HepG2 (cell line): ENCODE measurements at regions not wholly inside any gene's neighbourhood (a gene's known extent, or its start where the extent isn't known, plus 50 kb on each side); places are given as distances from the start of the nearest gene placed in this dataset.

Experiments used
- ATAC-seq: fragments of 200-7000 bp; cut with Tn5 transposase; 3 replicates; pipeline ENCODE4 v1.9.1; 2020; ENCODE audit warnings: mild to moderate bottlenecking, moderate library complexity
- BruUV-seq: library from RNA; stranded (reverse); fragments of 400-500 nt; replicated peaks from 2 replicates; lab custom pipeline; 2021; lab: Mats Ljungman, UMichigan
- CTCF ChIA-PET: fragments of 300-600 bp; formaldehyde crosslinking; extraction: SDS; loops from one replicate; lab custom pipeline; 2021; ENCODE audit warnings: low total read pairs, inconsistent platforms, low intra/inter-chr PET ratio; lab: Yijun Ruan, JAX
- POLR2A ChIA-PET: fragments of 350-600 bp; sonication (Branson Sonifier 250); formaldehyde crosslinking; loops from one replicate; lab custom pipeline; 2020; ENCODE audit warnings: antibody characterized with exemption, inconsistent platforms; lab: Yijun Ruan, JAX
- DNase-seq: peaks from one replicate; pipeline ENCODE4 v3.0.0-alpha.2; 2015; ENCODE audit warnings: low spot score
- FAIRE-seq: peaks from 3 replicates; lab custom pipeline; 2011; peaks lifted over from hg19 to GRCh38; lab: Jason Lieb, UNC
- H2AFZ ChIP-seq: one replicate; pipeline ENCODE4 v1.6.1; 2011; ENCODE audit warnings: low read length, inconsistent platforms
- H3K27ac ChIP-seq: fragments of 300-600 bp; 3 replicates; pipeline ENCODE4 v1.8.0; 2011; ENCODE audit warnings: mixed run types, mild to moderate bottlenecking, mixed read lengths, low read length, inconsistent platforms; ENCODE audit not compliant: insufficient read depth; ENCODE audit errors: extremely low read length
- H3K27me3 ChIP-seq, 2 experiments: fragments of 200-600 bp in 1 of 2; 2 replicates in 1 of 2; 3 replicates in 1 of 2; pipeline versions ENCODE4 v1.6.0 to v1.8.0; 2011; ENCODE audit warnings: low read length in 2 of 2, mild to moderate bottlenecking in 2 of 2, moderate library complexity in 2 of 2, inconsistent platforms in 1 of 2; ENCODE audit not compliant: insufficient read depth in 2 of 2, control insufficient read depth in 1 of 2
- H3K36me3 ChIP-seq, 2 experiments: fragments of 200-600 bp in 1 of 2; replicated peaks in 1 of 2; 2 replicates in 1 of 2; 3 replicates in 1 of 2; pipeline versions ENCODE4 v1.5.1 to v1.8.0; 2011; ENCODE audit warnings: low read length in 2 of 2, inconsistent platforms in 1 of 2; ENCODE audit not compliant: insufficient read depth in 2 of 2, control insufficient read depth in 1 of 2
- H3K4me1 ChIP-seq: 2 replicates; pipeline ENCODE4 v1.5.1; 2012; ENCODE audit warnings: low read length, inconsistent platforms; ENCODE audit not compliant: insufficient read depth
- H3K4me2 ChIP-seq: 2 replicates; pipeline ENCODE4 v1.6.0; 2011; ENCODE audit warnings: low read depth, low read length, inconsistent platforms
- H3K4me3 ChIP-seq, 3 experiments: fragments of 200-600 bp in 1 of 3; sonication (generic), shearing (Covaris generic) in 1 of 3; replicated peaks in 1 of 3; 2 replicates each; pipeline ENCODE4 v1.5.1; 2011 to 2016; ENCODE audit warnings: low read length in 3 of 3, inconsistent platforms in 2 of 3, low read depth in 2 of 3, mild to moderate bottlenecking in 2 of 3, control low read depth in 1 of 3, mixed read lengths in 1 of 3; ENCODE audit not compliant: insufficient read depth in 1 of 3
- H3K79me2 ChIP-seq: one replicate; pipeline ENCODE4 v1.6.1; 2011; ENCODE audit warnings: low read length, inconsistent platforms; ENCODE audit not compliant: insufficient read depth
- H3K9ac ChIP-seq: 2 replicates; pipeline ENCODE4 v1.6.0; 2011; ENCODE audit warnings: mild to moderate bottlenecking, low read depth, low read length, inconsistent platforms; ENCODE audit not compliant: insufficient read depth
- H3K9me3 ChIP-seq: 2 replicates; pipeline ENCODE4 v1.5.1; 2012; ENCODE audit warnings: mild to moderate bottlenecking, low read length
- H4K20me1 ChIP-seq: 2 replicates; pipeline ENCODE4 v1.6.0; 2011; ENCODE audit warnings: inconsistent platforms, mild to moderate bottlenecking, low read length, moderate library complexity; ENCODE audit not compliant: insufficient read depth
- AKAP8 ChIP-seq: sonication (generic); formaldehyde crosslinking; IDR thresholded peaks from 2 replicates; pipeline ENCODE4 v1.5.1; 2020; ENCODE audit warnings: mild to moderate bottlenecking, missing genetic modification reagents
- ARNT2 ChIP-seq: sonication (generic); formaldehyde crosslinking; IDR thresholded peaks from 2 replicates; pipeline ENCODE4 v1.8.0; 2022; ENCODE audit warnings: mild to moderate bottlenecking, low read depth, missing genetic modification reagents, moderate library complexity
- CENPBD1 ChIP-seq: sonication (generic); formaldehyde crosslinking; IDR thresholded peaks from 2 replicates; pipeline ENCODE4 v1.8.0; 2022; ENCODE audit warnings: missing genetic modification reagents, low read depth, mild to moderate bottlenecking, borderline replicate concordance
- DBP ChIP-seq: sonication (generic); formaldehyde crosslinking; IDR thresholded peaks from 2 replicates; pipeline ENCODE4 v1.4.0; 2020; ENCODE audit warnings: missing genetic modification reagents; ENCODE audit errors: not compliant biosample characterization
- HDAC6 ChIP-seq: fragments of 200-600 bp; sonication (generic); IDR thresholded peaks from 2 replicates; pipeline ENCODE4 v1.7.0; 2017; ENCODE audit warnings: mild to moderate bottlenecking, antibody characterized with exemption, low read length, low read depth
- HMGXB3 ChIP-seq: sonication (generic); formaldehyde crosslinking; IDR thresholded peaks from 2 replicates; pipeline ENCODE4 v1.4.0; 2020; ENCODE audit warnings: missing genetic modification reagents, borderline replicate concordance
- KDM2A ChIP-seq: sonication (generic); formaldehyde crosslinking; IDR thresholded peaks from 2 replicates; pipeline ENCODE4 v1.4.0; 2020; ENCODE audit warnings: low read depth, missing genetic modification reagents, borderline replicate concordance
- KDM3A ChIP-seq: IDR thresholded peaks from 2 replicates; pipeline ENCODE4 v1.6.1; 2018; ENCODE audit warnings: low read depth, missing compliant biosample characterization
- MAFF ChIP-seq: IDR thresholded peaks from 2 replicates; pipeline ENCODE4 v1.6.1; 2011; ENCODE audit warnings: low read depth, low read length, improper control_type of control experiment
- RBFOX2 ChIP-seq: fragments of 200-400 bp; formaldehyde crosslinking; IDR thresholded peaks from 2 replicates; pipeline ENCODE4 v1.6.1; 2017; ENCODE audit warnings: low read depth, mild to moderate bottlenecking, low read length
- RNF2 ChIP-seq: fragments of 450-650 bp; conservative IDR thresholded peaks from 2 replicates; pipeline ENCODE4 v1.6.1; 2016; ENCODE audit warnings: low read depth
- ZC3H4 ChIP-seq: sonication (generic); formaldehyde crosslinking; IDR thresholded peaks from 2 replicates; pipeline ENCODE4 v1.4.0; 2020; ENCODE audit warnings: missing genetic modification reagents, borderline replicate concordance
- ZNF549 ChIP-seq: sonication (generic); formaldehyde crosslinking; IDR thresholded peaks from 2 replicates; pipeline ENCODE4 v1.5.0; 2020; ENCODE audit warnings: missing genetic modification reagents
- WGBS: methylation state at CpG from one replicate; pipeline ENCODE4 v1.1.6; 2017; ENCODE audit warnings: low lambda C conversion rate; 5-methylcytosine and 5-hydroxymethylcytosine counted together
- in situ Hi-C: cut with HindIII; loops from 2 replicates; pipeline ENCODE4 v1.10.0; 2017; ENCODE audit warnings: low pct_unique_long_range_greater_than_20kb; ENCODE audit not compliant: extremely low pct_ligation_motif_present
- intact Hi-C: fragments of 100-400 bp; cut with micrococcal nuclease; formaldehyde crosslinking; loops from one replicate; pipeline ENCODE4 v1.10.0; 2022; ENCODE audit not compliant: unreplicated experiment
- TF ChIP-seq, protein P1 (sequence below): sonication (generic); formaldehyde crosslinking; IDR thresholded peaks from 2 replicates; pipeline ENCODE4 v1.4.0; 2020; ENCODE audit warnings: mild to moderate bottlenecking, missing genetic modification reagents, borderline replicate concordance
- TF ChIP-seq, protein P2 (sequence below): sonication (generic); formaldehyde crosslinking; IDR thresholded peaks from 2 replicates; pipeline ENCODE4 v1.5.1; 2020; ENCODE audit warnings: missing genetic modification reagents, mild to moderate bottlenecking, borderline replicate concordance

DNA sequence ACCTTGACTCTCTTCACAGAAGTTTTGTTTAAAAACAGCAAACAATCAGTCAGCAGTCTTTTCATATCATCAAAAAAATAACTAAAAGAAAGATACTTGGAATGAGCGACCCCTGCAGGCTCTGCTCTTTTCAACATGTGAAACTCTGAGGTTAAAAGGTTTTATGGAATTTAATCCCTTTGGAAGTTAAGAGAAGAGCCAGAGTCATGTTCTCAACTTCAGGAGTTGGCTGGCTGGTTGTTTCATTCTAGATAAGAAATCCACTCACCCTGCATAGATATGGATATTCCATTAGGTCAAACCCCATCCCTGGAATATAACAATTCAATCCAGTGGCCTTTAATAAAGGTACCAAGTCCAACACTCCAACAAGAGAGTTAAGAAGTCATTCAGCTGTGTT is 115.6 kb upstream of the RMDN2 start:
- no TSS peak for BruUV-seq
- in situ Hi-C loops (no loop called here), intact Hi-C loops (loop anchor here (1.0 kb wide), 1 partner anchor 395 kb away; no protein-coding TSS in a partner anchor)
- Histone ChIP-seq H3K79me2 (no peaks in the 10 kb centered on the region), H3K9ac (no peak overlapping the region), H3K36me3 (no peaks in the 10 kb centered on the region), H3K4me3 (no peak overlapping the region), H3K27me3 (peaks cover 0 to 9% of the 10 kb centered on the region in 2 experiments; a peak in 1 of 5 replicates), H3K4me1 (no peaks in the 10 kb centered on the region), H3K9me3 (no peaks in the 10 kb centered on the region), H2AFZ (no peak overlapping the region), H3K4me2 (no peak overlapping the region), H4K20me1 (no peaks in the 10 kb centered on the region), H3K27ac (no peak overlapping the region)
- ChIA-PET CTCF (no interaction called here), POLR2A (no interaction called here)
- FAIRE-seq (no peak), ATAC-seq (no peak), DNase-seq (no peak)
- WGBS: 0% methylated on average over 1 of the region's 1 CpG
- TF ChIP-seq ZNF549: no peak
- TF ChIP-seq, protein P1, sequence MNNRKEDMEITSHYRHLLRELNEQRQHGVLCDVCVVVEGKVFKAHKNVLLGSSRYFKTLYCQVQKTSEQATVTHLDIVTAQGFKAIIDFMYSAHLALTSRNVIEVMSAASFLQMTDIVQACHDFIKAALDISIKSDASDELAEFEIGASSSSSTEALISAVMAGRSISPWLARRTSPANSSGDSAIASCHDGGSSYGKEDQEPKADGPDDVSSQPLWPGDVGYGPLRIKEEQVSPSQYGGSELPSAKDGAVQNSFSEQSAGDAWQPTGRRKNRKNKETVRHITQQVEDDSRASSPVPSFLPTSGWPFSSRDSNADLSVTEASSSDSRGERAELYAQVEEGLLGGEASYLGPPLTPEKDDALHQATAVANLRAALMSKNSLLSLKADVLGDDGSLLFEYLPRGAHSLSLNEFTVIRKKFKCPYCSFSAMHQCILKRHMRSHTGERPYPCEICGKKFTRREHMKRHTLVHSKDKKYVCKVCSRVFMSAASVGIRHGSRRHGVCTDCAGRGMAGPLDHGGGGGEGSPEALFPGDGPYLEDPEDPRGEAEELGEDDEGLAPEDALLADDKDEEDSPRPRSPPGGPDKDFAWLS (CRISPR knock-in tag): no peak
- no peak for TF ChIP-seq HMGXB3 (CRISPR knock-in tag)
- TF ChIP-seq ZC3H4 (CRISPR knock-in tag): no peak
- TF ChIP-seq MAFF: no peak
- TF ChIP-seq KDM3A (CRISPR knock-in tag): no peak
- TF ChIP-seq RBFOX2: no peak
- no peak for TF ChIP-seq ARNT2 (CRISPR knock-in tag)
- no peak for TF ChIP-seq AKAP8 (CRISPR knock-in tag)
- TF ChIP-seq RNF2: no peak
- TF ChIP-seq DBP (CRISPR knock-in tag): no peak
- no peak for TF ChIP-seq KDM2A (CRISPR knock-in tag)
- TF ChIP-seq, protein P2, sequence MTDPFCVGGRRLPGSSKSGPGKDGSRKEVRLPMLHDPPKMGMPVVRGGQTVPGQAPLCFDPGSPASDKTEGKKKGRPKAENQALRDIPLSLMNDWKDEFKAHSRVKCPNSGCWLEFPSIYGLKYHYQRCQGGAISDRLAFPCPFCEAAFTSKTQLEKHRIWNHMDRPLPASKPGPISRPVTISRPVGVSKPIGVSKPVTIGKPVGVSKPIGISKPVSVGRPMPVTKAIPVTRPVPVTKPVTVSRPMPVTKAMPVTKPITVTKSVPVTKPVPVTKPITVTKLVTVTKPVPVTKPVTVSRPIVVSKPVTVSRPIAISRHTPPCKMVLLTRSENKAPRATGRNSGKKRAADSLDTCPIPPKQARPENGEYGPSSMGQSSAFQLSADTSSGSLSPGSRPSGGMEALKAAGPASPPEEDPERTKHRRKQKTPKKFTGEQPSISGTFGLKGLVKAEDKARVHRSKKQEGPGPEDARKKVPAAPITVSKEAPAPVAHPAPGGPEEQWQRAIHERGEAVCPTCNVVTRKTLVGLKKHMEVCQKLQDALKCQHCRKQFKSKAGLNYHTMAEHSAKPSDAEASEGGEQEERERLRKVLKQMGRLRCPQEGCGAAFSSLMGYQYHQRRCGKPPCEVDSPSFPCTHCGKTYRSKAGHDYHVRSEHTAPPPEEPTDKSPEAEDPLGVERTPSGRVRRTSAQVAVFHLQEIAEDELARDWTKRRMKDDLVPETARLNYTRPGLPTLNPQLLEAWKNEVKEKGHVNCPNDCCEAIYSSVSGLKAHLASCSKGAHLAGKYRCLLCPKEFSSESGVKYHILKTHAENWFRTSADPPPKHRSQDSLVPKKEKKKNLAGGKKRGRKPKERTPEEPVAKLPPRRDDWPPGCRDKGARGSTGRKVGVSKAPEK (CRISPR knock-in tag): no peak
- no peak for TF ChIP-seq HDAC6
- no peak for TF ChIP-seq CENPBD1 (CRISPR knock-in tag)
